Islet of Langerhans (tissue), 1 donor: ENCODE measurements at regions not wholly inside any gene's neighbourhood (a gene's known extent, or its start where the extent isn't known, plus 50 kb on each side); places are given as distances from the start of the nearest gene placed in this dataset.

Experiments
- FAIRE-seq: peaks from one replicate; lab custom pipeline; 2011; peaks lifted over from hg19 to GRCh38; lab: Jason Lieb, UNC

GRCh38 chr4:79082997-79083396 is 143.8 kb upstream of the PAQR3 start:
- FAIRE-seq = no peak

GRCh38 chr4:79081973-79082372 is 142.7 kb upstream of the PAQR3 start:
- FAIRE-seq = no peak

DNA sequence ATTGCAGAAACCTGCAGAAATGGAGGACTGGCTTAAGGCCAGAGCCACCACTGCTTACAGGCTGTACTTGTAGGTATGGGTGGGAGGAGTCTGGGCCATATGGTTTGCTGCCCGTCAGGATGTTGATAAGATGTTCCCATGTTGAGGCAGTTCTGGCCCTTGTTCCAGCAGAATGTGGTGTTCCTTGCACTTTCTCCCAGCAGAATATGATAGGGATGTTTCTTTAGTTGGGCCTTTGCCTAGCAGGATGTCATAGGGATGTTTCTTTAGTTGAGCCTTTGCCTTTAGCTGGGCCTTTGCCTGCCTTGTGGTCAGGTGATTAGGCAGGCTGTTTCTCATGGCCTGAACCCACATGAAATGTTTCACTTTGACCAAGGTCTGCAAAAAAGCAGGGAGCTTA is 139.1 kb upstream of the PAQR3 start:
- no peak for FAIRE-seq

GRCh38 chr4:79074040-79074439 is 134.8 kb upstream of the PAQR3 start:
- FAIRE-seq = no peak

GRCh38 chr4:79073471-79073870 is 134.2 kb upstream of the PAQR3 start:
- no peak for FAIRE-seq

DNA sequence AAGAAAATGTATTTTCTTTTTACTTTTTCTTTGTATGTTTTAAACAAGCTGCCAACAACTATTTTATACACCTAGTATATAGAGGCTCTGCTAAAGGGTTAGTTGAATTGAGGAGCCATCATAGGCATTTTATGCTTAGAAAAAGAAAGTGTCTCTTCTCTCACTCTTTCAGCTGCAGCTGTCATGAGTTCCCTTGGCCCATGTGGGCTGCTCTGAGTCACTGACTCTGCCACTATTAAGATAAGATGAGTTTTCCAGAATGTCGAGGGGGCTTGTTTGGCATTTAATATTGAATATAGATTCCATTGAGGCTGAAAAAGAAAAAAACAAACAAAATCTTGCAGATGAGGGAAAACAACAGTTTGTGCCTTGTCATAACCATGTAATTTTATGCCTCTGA is 126.0 kb upstream of the PAQR3 start:
- no peak for FAIRE-seq

DNA sequence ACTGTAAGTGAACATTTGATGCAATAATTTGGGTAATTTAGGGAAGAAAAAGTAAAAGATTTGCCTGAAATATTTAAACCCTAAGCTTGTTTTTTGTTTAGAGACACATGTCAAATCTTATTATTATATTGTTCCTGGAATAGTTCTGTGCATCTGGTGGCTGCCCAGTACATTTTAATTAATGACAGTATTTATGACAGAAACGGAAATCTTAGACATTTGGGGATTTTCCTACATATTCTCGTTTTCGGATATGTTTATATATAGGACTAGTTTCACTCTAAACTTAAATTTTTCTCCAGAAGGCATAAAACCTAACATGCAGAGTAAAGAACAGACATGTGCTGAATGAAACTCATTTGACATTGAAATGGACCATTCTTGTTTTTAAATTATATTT is 125.6 kb upstream of the PAQR3 start:
- no peak for FAIRE-seq

- FAIRE-seq = no peak
Measured at GRCh38 chr4:79059631-79060399, 120.6 kb upstream of the PAQR3 start.

GRCh38 chr4:79057772-79058171 is 118.5 kb upstream of the PAQR3 start:
- no peak for FAIRE-seq

GRCh38 chr4:79053754-79054153 is 114.5 kb upstream of the PAQR3 start:
- FAIRE-seq = no peak

DNA sequence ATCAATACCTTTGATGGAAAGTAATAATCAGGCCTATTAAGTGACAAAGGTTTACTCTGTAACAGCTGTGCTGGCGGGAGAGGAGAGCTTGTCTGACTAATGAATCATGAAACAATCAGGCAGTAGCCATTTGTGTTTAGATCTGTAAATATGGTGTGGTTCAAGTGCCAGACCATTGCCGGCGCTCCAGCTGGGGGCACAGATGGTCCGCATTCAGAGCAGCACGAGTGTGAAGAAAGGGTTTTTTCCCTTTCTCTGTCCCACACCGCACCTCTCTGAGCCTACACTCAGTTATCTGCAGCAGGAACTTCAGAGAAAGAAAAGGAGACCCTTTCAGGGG is 111.3 kb upstream of the PAQR3 start:
- FAIRE-seq = peak; percentile 90

DNA sequence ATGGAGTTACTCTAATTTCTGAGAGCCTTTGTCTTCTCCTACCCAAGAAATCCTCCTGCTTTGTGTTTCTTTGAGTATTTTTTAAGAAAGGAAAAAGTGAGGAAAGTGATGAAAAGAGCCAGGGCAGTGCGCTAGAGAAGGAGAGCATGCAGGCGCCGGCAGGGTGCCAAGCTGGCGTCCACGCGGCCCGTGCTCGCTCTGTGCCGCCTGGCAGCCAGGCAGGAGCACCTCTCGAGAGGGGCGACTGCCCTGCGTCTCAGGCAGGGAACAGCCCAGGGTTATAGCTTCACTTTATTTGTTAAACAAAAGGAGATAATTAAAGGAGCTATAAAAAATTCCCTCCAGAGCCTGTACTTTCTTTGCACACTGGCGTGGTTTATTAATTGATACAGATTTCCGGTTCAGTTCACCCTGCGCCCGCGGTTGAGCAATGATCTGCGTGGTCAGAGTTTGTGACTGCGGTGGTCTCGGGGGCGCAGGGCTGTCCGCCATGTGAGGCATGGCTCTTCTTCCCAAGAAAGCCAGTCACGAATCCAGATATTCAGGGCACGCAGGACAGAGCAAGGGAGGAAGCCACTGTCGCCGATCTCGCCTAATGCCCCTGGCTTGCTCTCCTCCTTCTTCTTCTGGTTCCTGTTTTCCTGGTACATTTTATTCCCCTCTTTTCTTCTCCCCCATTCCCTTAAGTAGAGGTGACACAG is 110.8 kb upstream of the PAQR3 start:
- no peak for FAIRE-seq

DNA sequence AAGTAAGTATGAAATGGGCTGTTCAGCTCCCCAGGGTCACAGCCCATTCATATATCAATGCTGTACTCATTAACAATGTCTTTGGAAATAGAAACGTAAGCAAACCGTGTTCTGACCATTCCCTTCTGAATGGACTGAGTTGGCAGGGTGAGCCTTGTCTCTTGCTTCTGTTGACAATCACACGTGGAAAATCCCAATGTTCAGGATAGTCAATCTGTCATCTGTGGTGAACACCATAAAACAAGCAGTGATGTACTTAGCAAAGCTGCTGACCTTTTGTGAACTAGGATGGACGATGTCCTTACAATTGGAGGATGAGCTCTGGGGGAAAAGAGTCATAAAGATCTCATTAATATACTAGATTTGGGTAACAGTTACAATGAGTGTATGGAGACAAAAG is 109.6 kb upstream of the PAQR3 start:
- FAIRE-seq = no peak

DNA sequence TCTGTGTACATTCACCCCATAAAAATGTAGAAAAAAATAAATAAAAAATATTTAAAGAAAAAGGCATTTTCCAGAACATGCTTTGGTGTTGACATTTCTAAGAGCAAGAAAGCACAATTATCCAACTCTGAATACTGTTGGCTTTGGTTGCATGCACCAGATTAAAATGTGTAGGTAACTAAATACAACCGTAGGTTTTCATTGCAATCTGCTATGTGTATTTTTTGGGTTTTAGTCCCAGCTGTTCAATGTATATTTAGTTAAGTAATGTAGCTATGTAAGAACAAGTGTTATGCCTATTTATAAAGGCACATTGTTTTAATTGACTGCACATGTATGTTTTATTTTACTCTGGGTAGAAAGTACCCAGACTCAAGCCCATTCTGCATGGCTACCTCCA is 108.1 kb upstream of the PAQR3 start:
- FAIRE-seq = no peak

DNA sequence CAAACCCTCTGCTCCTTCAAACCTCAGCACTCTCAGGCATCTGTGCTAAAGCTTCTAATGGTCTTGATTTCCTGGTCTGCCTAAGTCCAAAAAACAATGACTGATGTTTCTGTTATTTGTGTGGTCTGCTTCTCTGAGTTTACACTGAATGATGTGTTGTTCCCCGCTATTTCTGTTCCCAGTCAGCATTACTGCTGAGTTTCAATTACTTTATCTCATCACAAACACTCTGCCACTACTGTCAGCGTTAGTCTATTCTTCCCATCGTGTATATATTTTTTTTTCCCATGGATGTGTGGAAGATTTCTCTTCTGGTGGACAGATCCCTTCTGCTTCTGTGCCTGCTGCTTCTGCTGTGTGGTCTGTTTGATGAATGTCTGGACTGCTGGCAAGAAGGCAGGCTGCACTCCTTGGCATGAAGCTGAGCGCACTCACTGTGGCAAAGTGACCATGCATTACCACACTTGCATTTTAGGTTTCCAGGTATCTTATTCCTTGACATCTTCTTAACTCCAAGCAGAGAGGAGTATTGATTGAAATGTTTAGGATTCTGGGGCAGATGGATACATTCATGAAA is 106.9 kb upstream of the PAQR3 start:
- no peak for FAIRE-seq

GRCh38 chr4:79044141-79044659 is 105.0 kb upstream of the PAQR3 start:
- FAIRE-seq = no peak

DNA sequence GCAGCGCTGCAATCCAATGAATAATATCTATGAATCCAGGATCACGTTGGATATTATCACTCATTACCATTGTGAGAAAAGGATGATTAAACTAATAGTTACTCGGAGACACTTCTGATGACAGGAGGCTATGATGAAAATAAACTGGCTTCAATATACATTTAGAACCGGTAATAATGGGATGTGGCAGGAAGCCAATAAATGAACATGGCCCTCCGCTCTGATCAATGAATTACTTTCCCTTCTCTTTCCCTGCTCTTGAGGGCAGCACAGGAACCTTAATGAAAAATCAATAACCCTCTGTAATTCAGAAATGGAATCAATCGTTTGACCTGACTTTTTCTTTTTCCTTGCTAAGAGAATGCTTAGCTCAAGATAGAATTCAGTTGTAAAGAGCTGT is 103.9 kb upstream of the PAQR3 start:
- FAIRE-seq = no peak

DNA sequence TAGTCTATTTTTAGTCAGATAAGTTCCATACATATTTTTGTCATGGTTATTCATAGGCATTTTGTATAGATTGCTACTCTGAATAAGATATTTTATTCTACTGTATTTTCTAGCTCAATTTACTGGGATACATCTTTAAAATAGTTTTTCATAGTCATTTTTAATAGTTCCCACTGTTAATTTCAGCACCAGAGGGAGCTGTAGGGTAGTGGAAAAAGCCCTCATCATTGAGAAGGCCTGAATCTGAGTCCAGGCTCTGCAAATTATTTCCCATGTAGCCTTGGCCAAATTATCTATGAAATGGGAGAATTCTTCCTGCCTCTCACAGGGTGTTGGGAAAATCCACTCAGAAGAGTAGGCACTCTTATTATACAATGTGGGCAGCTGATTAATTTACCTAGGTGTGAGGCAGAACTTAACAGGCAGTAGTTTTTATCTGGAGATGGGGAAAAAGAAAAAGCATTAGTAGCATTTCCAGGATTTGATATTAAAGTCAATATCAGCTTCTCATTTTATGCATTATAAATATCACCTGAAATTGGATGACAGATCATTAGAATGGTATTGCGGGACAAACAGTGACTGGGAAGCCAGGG is 102.9 kb upstream of the PAQR3 start:
- FAIRE-seq = peak; percentile 94

DNA sequence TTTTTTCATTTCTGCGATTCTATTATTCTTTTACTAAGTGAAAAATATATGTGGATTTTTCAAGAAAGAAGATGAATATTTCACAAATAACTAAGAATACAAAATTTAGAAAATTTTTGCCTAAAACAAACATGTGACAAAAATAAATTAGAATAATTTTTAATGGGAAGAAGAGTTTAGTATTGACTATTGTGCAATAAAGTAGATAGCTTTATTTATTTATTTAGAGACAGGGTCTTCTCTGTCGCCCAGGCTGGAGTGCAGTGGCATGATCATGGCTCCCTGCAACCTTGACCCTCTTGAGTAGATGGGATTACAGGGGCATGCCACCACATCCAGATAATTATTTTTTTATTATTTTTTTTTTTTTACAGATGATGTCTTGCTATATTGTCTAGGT is 95.3 kb upstream of the PAQR3 start:
- no peak for FAIRE-seq

GRCh38 chr4:79030973-79031372 is 91.7 kb upstream of the PAQR3 start:
- no peak for FAIRE-seq

GRCh38 chr4:79027656-79028055 is 88.4 kb upstream of the PAQR3 start:
- no peak for FAIRE-seq

- FAIRE-seq = no peak
Measured at GRCh38 chr4:79025170-79025569, 85.9 kb upstream of the PAQR3 start.
